Activated naive CD8-positive, alpha-beta T cell treated with anti-CD3 and anti-CD28 coated beads, Interleukin-2, amount 50 U/mL, for 24 hours (primary cell): ENCODE measurements at regions not wholly inside any gene's neighbourhood (a gene's known extent, or its start where the extent isn't known, plus 50 kb on each side); places are given as distances from the start of the nearest gene placed in this dataset.

Experiments
- ATAC-seq: fragments of 150-1000 bp; cut with Tn5 transposase; one replicate; pipeline ENCODE4 v1.10.0; 2021
- DNase-seq: peaks from one replicate; pipeline ENCODE4 v3.0.0; 2021
- H3K27ac Mint-ChIP-seq: one replicate; pipeline ENCODE4 v1.8.0; 2021; ENCODE audit warnings: mild to moderate bottlenecking, mixed read lengths
- H3K27me3 Mint-ChIP-seq: one replicate; pipeline ENCODE4 v1.8.0; 2021; ENCODE audit warnings: mixed read lengths
- H3K36me3 Mint-ChIP-seq: one replicate; pipeline ENCODE4 v1.8.0; 2021; ENCODE audit warnings: low read depth, mixed read lengths
- H3K4me1 Mint-ChIP-seq: one replicate; pipeline ENCODE4 v1.8.0; 2021; ENCODE audit warnings: mixed read lengths
- H3K4me3 Mint-ChIP-seq: one replicate; pipeline ENCODE4 v1.8.0; 2021; ENCODE audit warnings: mild to moderate bottlenecking, moderate library complexity, mixed read lengths
- H3K9me3 Mint-ChIP-seq: one replicate; pipeline ENCODE4 v1.8.0; 2021; ENCODE audit warnings: mixed read lengths

DNA sequence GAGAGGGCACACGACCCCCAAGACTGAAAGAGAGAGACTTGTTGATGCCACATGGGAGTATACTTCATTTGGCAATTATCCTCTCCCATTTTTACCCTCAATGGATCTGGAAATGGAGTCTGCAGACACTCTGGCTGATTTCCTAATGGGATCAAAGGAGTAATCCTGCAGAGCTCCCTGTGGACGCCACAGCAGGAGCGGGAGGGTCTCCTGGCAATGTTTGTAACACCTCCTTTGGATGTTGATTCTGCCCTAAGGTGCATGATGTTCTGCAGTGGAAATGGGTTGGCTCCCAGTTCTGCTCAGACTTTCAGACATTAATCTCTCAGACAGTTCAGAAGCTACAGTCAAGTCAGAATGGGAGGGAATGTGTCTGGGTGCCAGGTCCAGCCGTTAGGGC lies 166.0 kb upstream of the WDR11 start:
- Mint-ChIP-seq H3K27me3 (peaks cover 4% of the 10 kb centered on the region), H3K9me3 (no peaks in the 10 kb centered on the region), H3K36me3 (no peaks in the 10 kb centered on the region), H3K4me3 (no peak overlapping the region), H3K4me1 (no peaks in the 10 kb centered on the region), H3K27ac (no peak overlapping the region)
- ATAC-seq (no peak), DNase-seq (no peak)

DNA sequence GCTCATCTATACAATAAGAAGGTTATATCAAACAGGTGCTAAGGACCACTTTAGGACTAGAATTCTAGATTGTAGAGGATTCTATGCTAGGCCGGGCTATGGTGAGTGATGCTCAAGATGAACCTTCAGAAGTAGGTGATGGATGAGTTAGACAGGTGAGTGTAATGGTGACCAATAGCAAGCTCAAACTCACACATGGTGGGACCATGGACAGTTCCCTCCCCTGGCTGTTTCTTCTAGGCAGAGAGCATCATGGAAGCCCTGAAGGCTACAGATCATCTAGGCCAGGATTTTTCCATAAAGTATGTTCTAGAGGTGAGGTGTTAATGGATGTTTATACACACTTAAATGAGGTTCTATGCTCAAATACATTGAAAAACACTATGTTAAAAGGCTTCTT lies 162.2 kb upstream of the WDR11 start:
- peaks cover 5% of the 10 kb centered on the region for H3K27me3 Mint-ChIP-seq
- DNase-seq (no peak), ATAC-seq (no peak)
- H3K4me1 Mint-ChIP-seq = peaks cover 4% of the 10 kb centered on the region
- no peaks in the 10 kb centered on the region for H3K36me3 Mint-ChIP-seq
- H3K9me3 Mint-ChIP-seq = no peaks in the 10 kb centered on the region
- no peak overlapping the region for H3K27ac Mint-ChIP-seq
- H3K4me3 Mint-ChIP-seq = no peak overlapping the region

GRCh38 chr10:120689777-120690529 lies 161.2 kb upstream of the WDR11 start:
- Mint-ChIP-seq H3K27ac (no peak overlapping the region), H3K36me3 (no peaks in the 10 kb centered on the region), H3K4me1 (peaks cover 4% of the 10 kb centered on the region), H3K9me3 (peaks cover 4% of the 10 kb centered on the region), H3K4me3 (no peak overlapping the region), H3K27me3 (peaks cover 5% of the 10 kb centered on the region)
- ATAC-seq (no peak), DNase-seq (no peak)

DNA sequence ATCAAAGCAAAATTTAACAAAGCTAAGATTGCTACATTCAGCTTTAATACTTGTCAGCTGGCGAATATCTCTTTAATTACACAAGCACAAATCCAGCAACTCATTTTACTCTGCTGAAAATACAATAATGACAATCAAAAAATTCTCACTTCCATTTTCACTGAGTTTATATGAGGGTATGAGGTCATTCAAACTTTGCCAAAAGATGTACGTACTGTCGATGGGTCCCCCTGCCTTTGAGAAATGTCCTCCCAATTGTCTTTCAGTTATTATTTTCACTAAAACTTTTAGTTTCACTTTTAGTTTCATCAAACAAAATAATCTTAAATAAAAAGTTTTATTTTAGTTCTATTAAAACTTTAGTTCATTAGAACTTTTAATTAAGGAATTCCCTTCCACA lies 159.5 kb upstream of the WDR11 start:
- peaks cover 14% of the 10 kb centered on the region for H3K9me3 Mint-ChIP-seq
- no peak overlapping the region for H3K27ac Mint-ChIP-seq
- H3K4me1 Mint-ChIP-seq = peaks cover 4% of the 10 kb centered on the region
- H3K27me3 Mint-ChIP-seq = peaks cover 1% of the 10 kb centered on the region
- DNase-seq (no peak), ATAC-seq (no peak)
- H3K36me3 Mint-ChIP-seq = no peaks in the 10 kb centered on the region
- no peak overlapping the region for H3K4me3 Mint-ChIP-seq

- ATAC-seq (no peak), DNase-seq (no peak)
- Mint-ChIP-seq H3K27me3 (peaks cover 2% of the 10 kb centered on the region), H3K9me3 (peaks cover 31% of the 10 kb centered on the region), H3K27ac (no peak overlapping the region), H3K4me3 (no peak overlapping the region), H3K36me3 (peaks cover 3% of the 10 kb centered on the region), H3K4me1 (no peaks in the 10 kb centered on the region)
Observed at GRCh38 chr10:120700426-120700825, 150.7 kb upstream of the WDR11 start.

GRCh38 chr10:120701381-120701780 lies 149.8 kb upstream of the WDR11 start:
- peaks cover 3% of the 10 kb centered on the region for H3K36me3 Mint-ChIP-seq
- peaks cover 2% of the 10 kb centered on the region for H3K27me3 Mint-ChIP-seq
- no peak overlapping the region for H3K27ac Mint-ChIP-seq
- no peaks in the 10 kb centered on the region for H3K4me1 Mint-ChIP-seq
- ATAC-seq = no peak
- peaks cover 28% of the 10 kb centered on the region for H3K9me3 Mint-ChIP-seq
- DNase-seq = no peak
- H3K4me3 Mint-ChIP-seq = no peak overlapping the region

GRCh38 chr10:120702032-120702431 lies 149.1 kb upstream of the WDR11 start:
- Mint-ChIP-seq H3K4me3 (no peak overlapping the region), H3K9me3 (peaks cover 22% of the 10 kb centered on the region), H3K4me1 (no peaks in the 10 kb centered on the region), H3K27ac (no peak overlapping the region), H3K36me3 (peaks cover 3% of the 10 kb centered on the region), H3K27me3 (peaks cover 2% of the 10 kb centered on the region)
- DNase-seq = no peak
- ATAC-seq = no peak

GRCh38 chr10:120705309-120705708 lies 145.9 kb upstream of the WDR11 start:
- Mint-ChIP-seq H3K4me3 (no peak overlapping the region), H3K4me1 (no peaks in the 10 kb centered on the region), H3K36me3 (no peaks in the 10 kb centered on the region), H3K9me3 (peaks cover 4% of the 10 kb centered on the region), H3K27ac (no peak overlapping the region), H3K27me3 (peaks cover 2% of the 10 kb centered on the region)
- no peak for DNase-seq
- no peak for ATAC-seq

DNA sequence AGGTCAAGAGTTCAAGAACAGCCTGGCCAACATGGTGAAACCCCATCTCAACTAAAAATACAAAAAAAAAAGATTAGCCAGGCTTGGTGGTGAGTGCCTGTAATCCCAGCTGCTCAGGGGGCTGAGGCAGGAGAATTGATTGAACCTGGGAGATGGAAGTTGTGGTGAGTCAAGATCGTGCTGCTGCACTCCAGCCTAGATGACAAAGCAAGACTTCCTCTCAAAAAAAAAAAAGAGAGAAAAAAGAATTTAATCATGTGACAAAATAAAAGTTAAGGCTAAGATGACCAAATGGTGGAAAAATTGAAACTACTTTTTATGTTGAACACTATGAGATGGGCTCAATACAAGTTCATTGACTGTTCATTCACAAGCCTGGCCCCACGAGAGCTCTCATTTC lies 141.1 kb upstream of the WDR11 start:
- no peaks in the 10 kb centered on the region for H3K27me3 Mint-ChIP-seq

DNA sequence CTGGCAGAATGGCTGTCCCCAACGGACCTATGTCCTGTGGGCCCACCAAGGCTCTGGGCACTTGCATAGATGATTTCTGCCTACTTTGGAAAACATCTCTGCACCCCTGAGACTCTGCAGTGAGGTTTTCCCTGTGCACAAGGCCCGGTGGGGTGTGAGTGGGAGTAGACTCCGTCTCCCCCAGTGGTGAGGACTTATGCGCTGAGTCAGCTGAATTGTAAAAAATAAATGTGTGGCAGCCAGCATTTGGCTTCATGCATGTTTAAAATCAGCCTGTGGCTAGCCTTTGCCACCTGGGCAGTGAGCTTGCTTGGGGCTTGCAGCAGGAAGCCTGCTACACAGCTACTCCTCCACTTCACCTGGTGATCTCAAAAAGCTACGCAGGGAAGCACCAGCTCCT lies 139.3 kb upstream of the WDR11 start:
- Mint-ChIP-seq H3K9me3 (no peaks in the 10 kb centered on the region), H3K27ac (no peak overlapping the region), H3K36me3 (no peaks in the 10 kb centered on the region), H3K4me3 (no peak overlapping the region), H3K4me1 (peaks cover 5% of the 10 kb centered on the region), H3K27me3 (no peaks in the 10 kb centered on the region)
- ATAC-seq (no peak), DNase-seq (no peak)

More for the DNA sequence above, 141.1 kb upstream of the WDR11 start:
- ATAC-seq = no peak
- Mint-ChIP-seq H3K27ac (no peak overlapping the region), H3K4me3 (no peak overlapping the region), H3K4me1 (peaks cover 5% of the 10 kb centered on the region), H3K36me3 (no peaks in the 10 kb centered on the region), H3K9me3 (no peaks in the 10 kb centered on the region)
- no peak for DNase-seq

DNA sequence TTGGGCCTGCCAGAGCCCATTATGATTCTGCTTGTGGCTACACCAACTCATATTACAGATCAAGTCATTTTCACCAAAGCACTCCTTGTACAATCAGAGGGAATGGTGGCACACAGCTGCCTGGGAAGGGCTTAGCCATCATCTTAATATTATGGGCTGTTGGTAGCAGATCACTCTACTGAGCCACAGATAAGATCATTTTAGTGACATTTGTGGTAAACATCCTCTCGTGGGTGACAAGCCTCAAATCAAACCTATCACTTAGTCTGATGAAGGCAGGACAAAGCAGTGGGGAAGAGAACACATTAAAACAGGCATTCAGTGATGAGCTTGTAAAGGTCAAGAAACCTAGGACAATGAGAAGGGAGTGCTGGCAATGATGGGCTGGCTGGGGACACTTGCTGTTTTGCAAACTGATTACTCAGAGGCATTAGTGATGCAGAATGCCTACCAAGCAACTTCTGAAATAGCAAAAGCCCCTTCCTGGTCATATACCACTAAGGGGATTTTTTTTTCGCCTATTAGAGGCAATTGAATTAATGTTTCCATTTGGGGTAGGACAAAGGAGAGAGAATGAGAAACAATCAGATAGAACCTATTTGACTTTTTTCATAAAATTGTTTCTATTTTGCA lies 137.5 kb upstream of the WDR11 start:
- no peaks in the 10 kb centered on the region for H3K36me3 Mint-ChIP-seq
- H3K4me3 Mint-ChIP-seq = no peak overlapping the region
- DNase-seq = no peak
- H3K27me3 Mint-ChIP-seq = no peaks in the 10 kb centered on the region
- no peaks in the 10 kb centered on the region for H3K9me3 Mint-ChIP-seq
- no peak overlapping the region for H3K27ac Mint-ChIP-seq
- ATAC-seq = no peak
- peaks cover 5% of the 10 kb centered on the region for H3K4me1 Mint-ChIP-seq

- H3K27me3 Mint-ChIP-seq = no peaks in the 10 kb centered on the region
Observed at GRCh38 chr10:120715171-120715570, 136.0 kb upstream of the WDR11 start.

GRCh38 chr10:120719333-120719732 lies 131.8 kb upstream of the WDR11 start:
- no peaks in the 10 kb centered on the region for H3K9me3 Mint-ChIP-seq
- ATAC-seq = peak; percentile 10
- no peaks in the 10 kb centered on the region for H3K4me1 Mint-ChIP-seq
- no peak overlapping the region for H3K27ac Mint-ChIP-seq
- no peak for DNase-seq
- no peaks in the 10 kb centered on the region for H3K36me3 Mint-ChIP-seq
- no peaks in the 10 kb centered on the region for H3K27me3 Mint-ChIP-seq
- H3K4me3 Mint-ChIP-seq = no peak overlapping the region

More at GRCh38 chr10:120715171-120715570, 136.0 kb upstream of the WDR11 start:
- no peaks in the 10 kb centered on the region for H3K9me3 Mint-ChIP-seq
- H3K4me1 Mint-ChIP-seq = peaks cover 5% of the 10 kb centered on the region
- H3K4me3 Mint-ChIP-seq = no peak overlapping the region
- ATAC-seq (no peak), DNase-seq (no peak)
- no peak overlapping the region for H3K27ac Mint-ChIP-seq
- no peaks in the 10 kb centered on the region for H3K36me3 Mint-ChIP-seq

- no peak overlapping the region for H3K4me3 Mint-ChIP-seq
- ATAC-seq = no peak
- H3K36me3 Mint-ChIP-seq = no peaks in the 10 kb centered on the region
- no peak overlapping the region for H3K27ac Mint-ChIP-seq
- no peak for DNase-seq
- H3K4me1 Mint-ChIP-seq = no peaks in the 10 kb centered on the region
- no peaks in the 10 kb centered on the region for H3K27me3 Mint-ChIP-seq
- no peaks in the 10 kb centered on the region for H3K9me3 Mint-ChIP-seq
Observed at GRCh38 chr10:120727001-120727400, 124.2 kb upstream of the WDR11 start.

DNA sequence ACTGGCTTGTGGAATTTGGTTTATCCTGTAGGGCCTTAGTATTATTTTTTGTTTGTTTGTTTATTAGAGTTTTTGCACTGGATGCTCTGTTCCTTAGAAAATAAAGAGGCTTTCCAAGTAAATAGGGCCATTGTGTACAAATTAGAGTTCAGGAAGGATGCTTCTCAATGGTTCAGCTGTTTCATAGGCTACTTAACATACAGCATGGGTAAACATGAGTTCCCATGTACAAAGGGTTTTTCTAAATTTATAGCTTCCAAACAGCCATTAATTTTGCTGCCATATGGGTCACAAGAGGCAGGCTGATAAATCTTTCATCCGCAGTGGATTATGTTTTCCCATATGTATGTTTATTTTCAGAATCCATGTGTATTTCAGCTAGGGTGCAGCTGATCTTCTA lies 121.6 kb upstream of the WDR11 start:
- Mint-ChIP-seq H3K4me3 (no peak overlapping the region), H3K27me3 (peaks cover 2% of the 10 kb centered on the region), H3K9me3 (no peaks in the 10 kb centered on the region), H3K4me1 (no peaks in the 10 kb centered on the region), H3K36me3 (no peaks in the 10 kb centered on the region), H3K27ac (no peak overlapping the region)
- ATAC-seq = no peak
- no peak for DNase-seq
